HK-2 (cell line): ENCODE measurements at regions not wholly inside any gene's neighbourhood (a gene's known extent, or its start where the extent isn't known, plus 50 kb on each side); places are given as distances from the start of the nearest gene placed in this dataset.

Experiments
- DNase-seq: peaks from one replicate; pipeline ENCODE4 v3.0.0-alpha.2; 2018; ENCODE audit not compliant: unreplicated experiment

- no peak for DNase-seq
Observed at GRCh38 chr14:95410838-95411237, 91.1 kb upstream of the CLMN start.

- DNase-seq: no peak
Observed at GRCh38 chr14:95409477-95410272, 90.0 kb upstream of the CLMN start.

- DNase-seq: no peak
Observed at GRCh38 chr14:95408731-95409476, 89.2 kb upstream of the CLMN start.

- DNase-seq: no peak
Observed at GRCh38 chr14:95407354-95407753, 87.6 kb upstream of the CLMN start.

- DNase-seq: no peak
Observed at GRCh38 chr14:95406756-95407277, 87.1 kb upstream of the CLMN start.

- DNase-seq: no peak
Observed at GRCh38 chr14:95404583-95404982, 84.9 kb upstream of the CLMN start.

GRCh38 chr14:95402578-95402977 lies 82.9 kb upstream of the CLMN start:
- no peak for DNase-seq

- DNase-seq: no peak
Observed at GRCh38 chr14:95402176-95402575, 82.5 kb upstream of the CLMN start.

- no peak for DNase-seq
Observed at GRCh38 chr14:95398630-95399547, 79.2 kb upstream of the CLMN start.

- no peak for DNase-seq
Observed at GRCh38 chr14:95397325-95397724, 77.6 kb upstream of the CLMN start.

- DNase-seq: no peak
Observed at GRCh38 chr14:95396221-95396620, 76.5 kb upstream of the CLMN start.

- no peak for DNase-seq
Observed at GRCh38 chr14:95395098-95395737, 75.5 kb upstream of the CLMN start.

GRCh38 chr14:95394297-95395097 lies 74.8 kb upstream of the CLMN start:
- no peak for DNase-seq

GRCh38 chr14:95392841-95393240 lies 73.1 kb upstream of the CLMN start:
- DNase-seq: no peak

- no peak for DNase-seq
Observed at GRCh38 chr14:95391331-95391730, 71.6 kb upstream of the CLMN start.

GRCh38 chr14:95389471-95390011 lies 69.8 kb upstream of the CLMN start:
- DNase-seq: no peak

- no peak for DNase-seq
Observed at GRCh38 chr14:95388699-95389098, 69.0 kb upstream of the CLMN start.

GRCh38 chr14:95387826-95388445 lies 68.2 kb upstream of the CLMN start:
- no peak for DNase-seq

GRCh38 chr14:95386536-95387095 lies 66.9 kb upstream of the CLMN start:
- no peak for DNase-seq

GRCh38 chr14:95385701-95386100 lies 66.0 kb upstream of the CLMN start:
- no peak for DNase-seq
